AG09319 (cell line): ENCODE measurements at regions not wholly inside any gene's neighbourhood (a gene's known extent, or its start where the extent isn't known, plus 50 kb on each side); places are given as distances from the start of the nearest gene placed in this dataset.

Source experiments
- DNase-seq: peaks from one replicate; pipeline ENCODE4 v3.0.0-alpha.2; 2010; ENCODE audit warnings: low read depth; ENCODE audit errors: extremely low read depth
- TF ChIP-seq, protein P1 (sequence below): IDR thresholded peaks from 2 replicates; pipeline ENCODE4 v1.5.1; 2011; ENCODE audit warnings: low read depth, mild to moderate bottlenecking, inconsistent platforms, low read length, moderate library complexity

- TF ChIP-seq, protein P1, sequence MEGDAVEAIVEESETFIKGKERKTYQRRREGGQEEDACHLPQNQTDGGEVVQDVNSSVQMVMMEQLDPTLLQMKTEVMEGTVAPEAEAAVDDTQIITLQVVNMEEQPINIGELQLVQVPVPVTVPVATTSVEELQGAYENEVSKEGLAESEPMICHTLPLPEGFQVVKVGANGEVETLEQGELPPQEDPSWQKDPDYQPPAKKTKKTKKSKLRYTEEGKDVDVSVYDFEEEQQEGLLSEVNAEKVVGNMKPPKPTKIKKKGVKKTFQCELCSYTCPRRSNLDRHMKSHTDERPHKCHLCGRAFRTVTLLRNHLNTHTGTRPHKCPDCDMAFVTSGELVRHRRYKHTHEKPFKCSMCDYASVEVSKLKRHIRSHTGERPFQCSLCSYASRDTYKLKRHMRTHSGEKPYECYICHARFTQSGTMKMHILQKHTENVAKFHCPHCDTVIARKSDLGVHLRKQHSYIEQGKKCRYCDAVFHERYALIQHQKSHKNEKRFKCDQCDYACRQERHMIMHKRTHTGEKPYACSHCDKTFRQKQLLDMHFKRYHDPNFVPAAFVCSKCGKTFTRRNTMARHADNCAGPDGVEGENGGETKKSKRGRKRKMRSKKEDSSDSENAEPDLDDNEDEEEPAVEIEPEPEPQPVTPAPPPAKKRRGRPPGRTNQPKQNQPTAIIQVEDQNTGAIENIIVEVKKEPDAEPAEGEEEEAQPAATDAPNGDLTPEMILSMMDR, result no peak
- no peak for DNase-seq
These were observed 247.0 kb downstream of the TFCP2L1 start for GRCh38 chr2:121038031-121038430.

DNA sequence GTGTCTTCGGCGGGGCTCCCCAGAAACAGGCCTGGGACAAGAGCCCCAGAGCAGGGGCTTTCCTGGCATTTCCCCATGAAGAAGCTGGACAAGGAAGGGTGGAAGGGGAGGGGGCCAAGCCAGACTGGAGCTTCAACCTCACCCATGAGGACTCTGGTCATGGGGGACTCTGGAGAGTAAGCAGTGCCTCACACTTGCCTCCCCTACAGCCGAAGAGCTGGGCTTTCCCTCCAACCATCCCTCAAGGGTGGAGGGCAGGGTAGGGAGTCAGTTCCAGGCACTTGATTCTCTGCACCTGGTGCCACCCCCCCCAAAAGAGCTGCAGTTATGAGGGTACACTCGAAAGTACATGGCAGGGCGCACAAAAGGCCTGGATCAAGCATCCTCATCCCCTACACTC, 246.6 kb downstream of the TFCP2L1 start:
- DNase-seq, result no peak
- TF ChIP-seq, protein P1, result no peak

DNA sequence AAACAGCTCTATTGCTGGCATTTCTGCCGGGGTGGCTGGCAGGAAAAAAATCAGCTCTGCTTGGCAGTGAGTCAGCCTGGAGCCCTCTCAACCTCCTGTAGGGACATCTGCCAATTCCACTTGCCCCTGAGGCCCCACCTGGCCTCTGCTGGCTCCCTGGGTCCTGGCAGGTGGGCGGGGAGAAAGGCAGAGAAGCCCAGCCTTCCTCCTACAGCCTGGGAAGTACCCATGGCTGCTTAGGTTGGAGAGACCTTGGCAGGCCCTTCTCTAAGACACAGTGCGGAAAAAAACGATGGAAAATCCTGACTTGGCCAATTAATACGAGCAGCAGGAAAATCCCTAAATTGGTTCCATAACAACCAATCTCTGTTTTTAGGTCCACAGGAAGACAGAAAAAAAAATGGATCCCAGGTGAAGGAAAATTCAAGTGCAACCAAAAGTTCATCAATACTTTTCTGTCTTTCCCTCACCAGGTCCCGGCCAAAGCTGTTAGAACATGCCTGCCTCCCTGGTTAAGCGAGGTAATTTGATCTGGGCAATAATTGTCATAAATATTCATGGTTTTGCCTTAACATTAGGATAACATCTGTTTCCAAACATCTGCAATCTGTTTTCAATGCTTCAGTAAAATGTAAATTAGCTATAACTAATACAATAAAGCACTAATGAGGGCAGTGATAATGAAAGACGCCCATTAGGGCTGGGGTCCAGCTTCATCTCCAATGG, 245.9 kb downstream of the TFCP2L1 start:
- TF ChIP-seq, protein P1, result no peak
- no peak for DNase-seq

- TF ChIP-seq, protein P1, result no peak
- no peak for DNase-seq
These were observed 245.3 kb downstream of the TFCP2L1 start for GRCh38 chr2:121039679-121040078.

DNA sequence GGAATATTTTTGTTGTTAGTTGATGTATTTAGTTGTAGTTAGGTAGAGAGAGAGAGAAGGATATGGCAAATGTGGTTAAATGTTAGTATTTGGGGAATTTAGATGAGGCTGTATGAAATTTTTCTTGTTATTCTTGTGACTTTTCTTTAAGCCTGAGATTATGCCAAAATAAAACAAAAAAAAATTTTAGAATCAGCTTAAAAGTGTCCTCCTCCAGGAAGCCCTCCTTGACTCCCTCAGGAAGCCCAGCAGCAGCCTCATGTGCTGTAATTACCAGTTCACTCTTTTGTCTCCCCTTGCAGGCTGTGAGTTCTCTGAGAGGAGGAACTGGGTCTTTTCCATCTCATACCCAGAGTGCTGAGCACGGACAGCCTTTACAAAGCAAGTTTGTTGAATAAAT, 243.5 kb downstream of the TFCP2L1 start:
- DNase-seq, result no peak
- TF ChIP-seq, protein P1, result no peak

DNA sequence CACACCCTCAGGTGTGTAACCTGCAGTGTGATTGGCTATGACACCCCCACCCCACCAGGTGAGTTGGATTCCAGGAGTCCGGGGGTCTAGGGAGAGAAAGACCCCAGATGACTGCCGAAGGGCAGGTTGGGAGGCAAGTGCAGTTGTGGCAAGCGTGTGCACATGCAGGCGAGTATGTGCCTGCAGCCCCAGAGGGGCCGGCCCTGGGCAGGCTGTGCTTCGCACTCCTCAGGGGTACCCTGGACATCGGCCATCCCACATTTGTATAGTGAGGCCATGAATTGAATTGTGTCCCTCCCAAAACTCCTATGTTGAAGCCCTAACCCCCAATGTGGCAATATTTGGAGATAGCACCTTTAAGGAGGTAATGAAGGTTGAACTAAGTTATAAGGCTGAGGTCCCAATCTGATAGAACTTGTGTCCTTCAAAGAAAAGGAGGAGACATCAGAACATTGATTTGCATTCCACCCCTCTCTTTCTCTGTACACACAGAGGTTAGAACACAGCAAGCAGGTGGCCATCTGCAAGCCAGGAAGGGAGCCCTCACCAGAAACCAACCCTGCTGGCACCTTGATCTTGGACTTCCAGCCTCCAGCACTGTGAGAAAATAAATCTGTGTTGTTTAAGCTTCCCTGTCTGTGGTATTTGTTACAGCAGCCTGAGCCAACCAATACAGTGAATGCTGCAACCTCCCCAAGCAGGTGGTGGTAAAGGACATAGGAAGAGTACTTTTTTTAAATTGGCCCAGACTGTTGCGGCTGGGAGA, 241.8 kb downstream of the TFCP2L1 start:
- no peak for DNase-seq
- TF ChIP-seq, protein P1, result no peak

GRCh38 chr2:121043827-121044222, 241.2 kb downstream of the TFCP2L1 start:
- no peak for DNase-seq
- TF ChIP-seq, protein P1, result no peak; the same call in 1 of the 2 replicates
